ENCODE measurements at regions not wholly inside any gene's neighbourhood (a gene's known extent, or its start where the extent isn't known, plus 50 kb on each side); places are given as distances from the start of the nearest gene placed in this dataset.
A peak's percentile ranks its signal among the peaks of the same experiment; 100 is the strongest.

GRCh38 chr3:168801794-168802193 is 706.1 kb upstream of the GOLIM4 start:
- H3K27ac ChIP-seq (ENCODE audit: low read depth): no peak overlapping the region
- no peak overlapping the region for H3K4me3 ChIP-seq
- Mint-ChIP-seq H3K36me3 (ENCODE audit: low read depth) (no peaks in the 10 kb centered on the region), H3K27me3 (ENCODE audit: insufficient read depth, low read depth, poor library complexity) (no peaks in the 10 kb centered on the region), H3K9me3 (no peaks in the 10 kb centered on the region), H3K4me3 (no peak overlapping the region), H3K27ac (peak overlapping the region; percentile 49; the same call in 1 of the 2 replicates), H3K4me1 (peaks cover 28% of the 10 kb centered on the region)
- H3K9me2 ChIP-seq (ENCODE audit: insufficient read depth): no peaks in the 10 kb centered on the region
- no peak overlapping the region for H2AFZ ChIP-seq
- H3K27me3 ChIP-seq (ENCODE audit: insufficient read depth): no peaks in the 10 kb centered on the region
- no peaks in the 10 kb centered on the region for H3F3A ChIP-seq (replicated peaks; ENCODE audit: low read depth)
- no peaks in the 10 kb centered on the region for H3K79me2 ChIP-seq (replicated peaks; ENCODE audit: insufficient read depth)
- no peak for DNase-seq (ENCODE audit: low spot score)
- H3K36me3 ChIP-seq (ENCODE audit: insufficient read depth): no peaks in the 10 kb centered on the region
- TF ChIP-seq ETS1 (IDR thresholded peaks at IDR 0.05) (no peak), JUNB (IDR thresholded peaks at IDR 0.05; ENCODE audit: unreplicated experiment) (no peak), ZNF114 (CRISPR knock-in tag; IDR thresholded peaks at IDR 0.05) (no peak), REST (IDR thresholded peaks at IDR 0.05; ENCODE audit: unreplicated experiment) (no peak), POLR2AphosphoS5 (IDR thresholded peaks at IDR 0.05; ENCODE audit: low read depth) (no peak), ZNF462 (CRISPR knock-in tag; IDR thresholded peaks at IDR 0.05) (no peak), EZH2phosphoT487 (IDR thresholded peaks at IDR 0.05; ENCODE audit: unreplicated experiment) (no peak)
- H4K20me1 ChIP-seq (replicated peaks; ENCODE audit: insufficient read depth): no peaks in the 10 kb centered on the region
- H3K4me1 ChIP-seq (ENCODE audit: insufficient read depth): peaks cover 15% of the 10 kb centered on the region
- H3K4me2 ChIP-seq: no peak overlapping the region
- no peak for ATAC-seq

All from GM23338 (cell line).